Head of caudate nucleus (tissue), 42 donors: ENCODE measurements at regions not wholly inside any gene's neighbourhood (a gene's known extent, or its start where the extent isn't known, plus 50 kb on each side); places are given as distances from the start of the nearest gene placed in this dataset.

ENCODE experiments used
- DNase-seq, 42 donors: peaks; one replicate each; pipeline versions ENCODE4 v3.0.0 to v3.0.0-alpha.2; 2020 to 2021; ENCODE audit warnings: mixed read lengths in 7 of 42
- intact Hi-C: fragments of 100-400 bp; cut with DNase I; formaldehyde crosslinking; loops from one replicate; pipeline ENCODE4 v1.15.0; 2022

DNA sequence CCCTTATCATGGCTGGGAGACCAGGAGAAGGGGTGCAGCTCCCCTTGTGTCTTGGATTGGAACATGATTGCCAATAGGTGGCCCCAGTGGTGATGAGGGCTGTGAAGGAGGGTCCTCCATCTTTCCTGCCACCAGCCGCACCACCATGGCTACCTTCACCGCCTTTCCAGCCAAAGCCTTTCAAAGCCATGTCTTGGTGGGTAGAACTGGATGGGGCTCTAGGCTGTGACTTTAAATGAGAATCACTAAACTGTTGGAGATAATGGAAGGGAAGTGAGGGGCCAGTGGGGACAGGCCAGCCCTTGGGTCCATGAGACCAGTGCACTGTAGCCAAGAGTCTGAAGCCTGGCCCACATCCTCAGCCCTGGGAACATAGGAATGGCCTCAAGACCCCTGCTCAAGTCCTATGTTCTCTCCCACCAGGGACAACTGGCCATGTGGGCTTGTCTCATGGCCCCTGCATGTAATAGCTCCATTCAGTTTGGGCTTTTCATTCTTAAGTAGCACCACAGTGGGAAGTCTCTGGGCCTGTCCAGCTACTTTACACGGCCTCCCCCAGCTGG is 345.7 kb downstream of the DYSF start:
- DNase-seq, result peak in 4 of 42 donors; percentile 2 to 37 (median 6)
- intact Hi-C loops, result loop anchor here (5.0 to 10.0 kb wide), 2 partner anchors 194 to 252 kb away; no protein-coding TSS in a partner anchor

DNA sequence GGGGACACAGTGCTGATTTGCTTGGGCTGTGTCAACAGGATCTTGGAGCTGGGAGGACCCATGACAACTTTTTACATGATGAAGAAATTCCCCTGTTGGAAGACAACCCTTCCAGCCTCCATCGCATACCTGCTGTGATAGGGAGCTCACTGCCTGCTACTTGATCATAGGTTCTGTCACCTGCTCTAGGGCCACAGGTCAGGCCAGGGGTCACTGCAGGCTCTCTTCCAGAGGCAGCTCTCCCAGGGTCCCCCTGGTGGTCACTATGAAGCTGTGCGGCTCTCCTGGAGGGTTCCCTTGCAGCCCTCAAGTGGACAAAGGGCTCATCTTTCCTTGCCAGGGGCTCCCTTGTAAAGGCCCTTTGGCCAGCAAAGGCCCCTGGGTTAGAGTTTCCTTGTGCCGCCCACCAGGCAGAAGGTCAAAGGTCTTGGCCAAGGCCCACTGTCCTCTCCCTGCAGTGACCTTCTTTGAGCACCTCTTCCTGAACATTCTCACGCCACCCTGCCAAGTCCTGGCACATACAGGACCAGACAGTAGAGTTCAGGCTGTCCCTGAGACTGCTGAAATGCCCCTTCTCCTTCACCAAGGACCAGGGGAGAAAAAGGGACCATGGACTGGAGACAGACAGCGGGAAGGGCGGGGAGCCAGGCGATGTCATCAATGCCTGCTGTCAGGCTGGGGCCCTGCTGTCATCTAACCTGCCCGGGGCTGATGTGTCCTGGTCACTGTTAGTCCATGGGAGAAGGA is 345.1 kb downstream of the DYSF start:
- intact Hi-C loops, result loop anchor here (5.0 to 10.0 kb wide), 2 partner anchors 194 to 251 kb away; no protein-coding TSS in a partner anchor
- peak in 29 of 42 donors; percentile 6 to 74 (median 28) for DNase-seq

DNA sequence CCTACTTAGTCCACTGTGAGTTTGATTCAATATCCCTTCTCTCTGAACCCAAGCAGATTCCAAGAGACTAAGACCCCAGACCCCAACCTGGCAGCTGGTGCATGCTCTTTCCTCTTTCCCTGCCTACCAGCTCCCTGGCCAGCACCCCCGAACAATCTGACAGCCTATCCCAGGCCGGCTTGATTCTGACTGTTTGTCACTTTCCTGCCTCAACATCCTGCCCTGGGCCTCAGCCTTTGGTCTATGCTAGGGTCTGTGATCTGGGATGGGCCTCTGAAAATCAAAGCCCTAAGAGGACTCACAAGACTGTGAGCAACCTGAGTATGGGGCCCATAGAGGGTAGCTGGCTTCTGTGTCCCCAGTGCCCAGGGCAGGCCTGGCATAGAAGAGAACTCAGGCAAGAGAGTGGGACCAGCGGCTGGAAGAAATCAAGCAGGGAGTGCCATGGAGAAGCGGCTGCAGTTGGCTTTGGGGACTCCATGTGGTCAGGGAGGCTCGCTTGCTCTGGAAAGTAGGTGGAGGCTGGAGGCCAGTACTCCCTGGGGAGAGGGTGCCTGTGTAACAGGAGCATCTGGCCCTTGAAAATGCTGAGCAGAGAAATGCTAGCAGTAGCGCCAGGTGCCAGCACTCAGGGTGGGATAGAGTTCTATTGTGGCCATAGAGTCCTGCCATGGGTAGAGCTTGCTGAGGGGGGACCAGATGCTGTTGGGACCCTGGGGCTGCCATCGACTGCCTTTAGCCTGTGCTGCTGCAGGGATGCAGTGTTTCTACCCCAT is 343.9 kb downstream of the DYSF start:
- peak in 2 of 42 donors; percentile 2 to 5 for DNase-seq

DNA sequence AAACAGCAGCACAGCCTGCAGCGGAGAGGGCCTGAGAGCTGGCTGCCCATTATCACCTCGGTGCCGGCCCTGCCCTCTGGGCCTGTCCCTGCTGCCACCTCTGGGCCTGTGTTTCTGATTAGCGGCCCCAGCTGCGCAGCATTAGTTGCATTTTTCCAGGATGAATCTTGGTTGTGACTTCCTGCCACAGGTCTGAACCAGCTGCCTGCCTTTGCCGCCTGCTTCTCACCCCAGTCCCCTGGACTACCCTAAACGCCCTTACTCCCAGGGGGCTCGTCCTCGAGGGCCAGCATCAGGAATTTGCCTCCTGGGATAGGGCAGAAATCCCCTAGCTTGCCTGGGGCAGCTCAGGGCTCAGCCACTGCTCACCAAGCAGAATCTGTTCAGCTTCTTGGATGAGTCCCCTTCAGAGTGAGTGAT is 342.8 kb downstream of the DYSF start:
- intact Hi-C loops, result loop anchor here (5.0 to 10.0 kb wide), 2 partner anchors 191 to 249 kb away; no protein-coding TSS in a partner anchor
- peak in 2 of 42 donors; percentile 0 to 5 for DNase-seq

More for the DNA sequence above, 343.9 kb downstream of the DYSF start:
- intact Hi-C loops, result loop anchor here (5.0 to 10.0 kb wide), 2 partner anchors 192 to 250 kb away; no protein-coding TSS in a partner anchor

DNA sequence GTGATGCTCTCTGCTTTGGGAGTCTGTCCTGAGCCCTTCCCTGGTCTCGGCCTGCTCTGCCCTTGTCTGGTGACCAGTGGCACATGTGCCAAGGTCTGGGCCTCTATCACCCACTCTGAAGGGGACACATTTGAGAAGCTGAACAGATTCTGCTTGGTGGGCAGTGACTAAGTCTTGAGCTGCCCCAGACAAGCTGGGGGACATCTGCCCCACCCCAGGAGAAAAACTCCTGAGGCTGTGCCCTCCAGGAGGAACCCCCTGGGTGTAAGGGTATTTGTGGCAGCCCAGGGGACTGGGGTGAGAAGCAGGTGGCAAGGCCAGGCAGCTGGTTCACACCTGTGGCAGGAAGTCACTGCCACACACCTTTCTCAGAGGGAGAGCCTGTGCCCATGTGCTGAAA is 342.1 kb downstream of the DYSF start:
- peak in 2 of 42 donors; percentile 5 to 24 for DNase-seq
- intact Hi-C loops, result loop anchor here (5.0 to 10.0 kb wide), 2 partner anchors 191 to 248 kb away; no protein-coding TSS in a partner anchor

DNA sequence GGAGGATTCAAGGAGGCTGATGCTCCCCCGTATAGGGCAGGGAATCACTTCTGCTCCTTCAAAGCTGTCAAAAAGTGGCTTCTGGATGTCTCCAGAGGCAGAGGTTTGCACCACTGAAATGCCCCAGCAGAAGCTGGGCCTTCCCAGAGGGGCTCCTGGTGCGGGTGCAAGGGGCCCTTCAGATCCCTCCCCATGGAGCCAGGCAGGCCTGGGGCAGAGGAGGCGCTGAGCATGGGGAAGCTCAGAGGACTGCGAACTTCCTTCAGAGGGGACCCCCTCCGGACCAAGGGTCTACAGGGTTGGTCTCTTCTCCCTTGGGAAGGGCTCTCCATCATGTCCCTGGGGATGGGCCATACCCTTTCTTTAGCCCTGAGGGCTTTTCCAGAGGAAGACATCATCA is 341.2 kb downstream of the DYSF start:
- intact Hi-C loops, result loop anchor here (5.0 to 10.0 kb wide), 2 partner anchors 190 to 247 kb away; no protein-coding TSS in a partner anchor
- DNase-seq, result peak in 1 of 42 donors; percentile 19

DNA sequence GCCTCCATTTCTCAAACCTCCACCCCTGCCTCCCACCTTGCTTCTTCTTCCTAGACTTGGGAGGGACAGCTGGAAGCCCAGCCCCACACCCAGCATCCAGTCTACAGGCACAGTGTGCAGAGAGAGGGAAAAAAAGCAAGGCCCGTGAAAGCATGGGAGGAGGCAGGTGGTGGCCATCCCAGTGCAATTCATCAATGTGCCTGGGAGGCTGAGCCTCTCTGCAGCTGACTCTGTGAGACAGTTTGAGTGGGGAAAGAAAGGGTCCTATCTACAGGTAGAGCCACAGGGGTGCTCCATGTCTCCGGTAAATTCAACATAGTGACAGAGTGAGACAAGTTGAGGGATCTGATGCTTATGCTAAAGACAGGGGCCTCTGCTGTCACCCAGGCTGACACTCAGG is 340.6 kb downstream of the DYSF start:
- peak in 2 of 42 donors; percentile 8 to 19 for DNase-seq
- intact Hi-C loops, result loop anchor here (10.0 kb wide), 1 partner anchor 189 kb away; no protein-coding TSS in a partner anchor

DNA sequence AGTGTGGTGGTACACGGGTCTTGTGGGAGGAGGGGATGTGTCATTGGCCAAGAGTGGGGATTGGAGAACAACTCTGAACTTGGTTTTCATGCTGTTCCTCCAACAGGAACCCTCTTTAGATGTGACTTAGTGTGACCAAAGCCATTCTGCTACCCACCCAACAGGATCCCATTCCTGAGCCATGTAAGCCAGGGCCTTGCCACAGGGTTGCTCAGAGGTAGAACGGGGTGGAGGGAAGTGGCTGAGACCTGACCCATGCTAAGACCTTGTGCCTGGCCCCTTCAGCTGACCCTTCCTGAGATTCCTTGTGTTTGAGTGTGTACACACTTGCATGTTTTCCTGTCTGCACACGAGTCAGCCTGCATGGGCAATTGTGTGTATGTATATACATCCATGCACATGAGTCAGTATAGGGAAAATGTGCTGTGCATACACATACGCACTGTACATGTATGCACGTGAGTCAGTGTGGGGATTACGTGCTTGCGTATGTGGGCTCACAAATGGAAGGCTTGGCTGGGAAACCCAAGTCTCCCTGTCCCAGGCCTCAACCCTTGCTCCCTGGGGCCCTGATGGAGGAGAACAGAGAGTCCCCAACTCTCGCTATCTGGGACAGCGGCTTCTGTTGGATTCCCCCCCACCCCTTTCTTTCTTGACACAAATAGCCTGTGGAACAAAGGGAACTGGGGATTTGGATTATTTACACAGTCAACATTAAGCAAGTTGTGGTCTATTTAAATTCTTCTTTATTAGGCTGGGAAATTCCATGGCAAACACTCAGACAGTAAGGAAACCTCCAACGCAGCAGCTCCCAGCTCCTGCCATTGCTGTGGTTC is 339.8 kb downstream of the DYSF start:
- DNase-seq, result peak in 4 of 42 donors; percentile 3 to 31 (median 8)
- intact Hi-C loops, result loop anchor here (10.0 kb wide), 1 partner anchor 188 kb away; no protein-coding TSS in a partner anchor

DNA sequence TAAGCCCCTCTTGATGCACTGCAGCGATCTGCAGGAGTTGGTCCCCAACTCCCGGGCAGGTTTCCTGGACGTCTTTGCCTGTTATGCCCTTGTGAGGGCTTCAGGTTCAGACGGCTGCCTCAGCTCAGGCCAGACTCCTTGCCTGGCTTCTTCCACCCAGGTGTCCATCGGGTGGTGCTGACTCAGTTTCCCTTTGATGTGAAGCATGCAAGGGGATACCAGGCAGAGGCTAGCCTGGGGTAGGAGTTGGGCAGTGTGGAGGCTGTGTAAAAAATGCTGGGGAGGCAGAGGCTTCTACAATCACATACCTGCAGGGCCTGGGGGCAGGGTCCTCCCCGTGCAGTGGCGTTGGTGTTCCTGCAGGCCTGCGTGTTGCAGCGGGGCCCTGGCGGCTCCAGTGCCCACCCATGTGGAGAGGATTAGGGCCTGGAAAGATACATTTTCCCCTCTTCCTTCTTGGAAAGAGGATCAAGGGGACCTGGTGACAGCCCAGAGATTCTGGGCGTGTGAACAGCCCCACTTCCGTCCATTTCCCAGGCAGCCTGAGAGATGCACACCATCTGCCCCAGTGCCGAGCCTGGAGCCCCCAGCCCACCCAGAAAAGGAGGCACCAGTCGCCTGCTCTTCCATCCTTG is 338.3 kb downstream of the DYSF start:
- peak in 5 of 42 donors; percentile 3 to 24 (median 13) for DNase-seq
- intact Hi-C loops, result loop anchor here (10.0 kb wide), 1 partner anchor 187 kb away; no protein-coding TSS in a partner anchor

DNA sequence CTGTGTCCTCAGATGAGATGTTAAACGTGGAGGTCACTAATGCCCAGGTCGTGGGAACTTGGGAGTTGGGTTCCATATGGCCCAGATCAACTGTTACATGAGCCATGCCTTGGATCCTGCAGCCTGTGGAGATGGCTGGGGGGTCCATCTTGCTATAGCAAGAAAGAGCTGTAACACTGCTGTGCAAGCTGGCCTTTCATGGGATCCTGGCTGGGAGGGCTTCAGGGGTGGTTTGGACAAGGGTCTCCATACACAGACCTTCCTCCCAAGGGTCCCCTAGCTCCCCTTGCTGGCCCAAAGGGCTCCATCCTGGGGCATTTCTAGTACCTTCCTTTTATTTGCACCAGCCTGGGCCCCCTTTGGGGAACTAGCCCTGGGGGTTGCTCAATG is 337.7 kb downstream of the DYSF start:
- DNase-seq, result peak in 4 of 42 donors; percentile 0 to 19 (median 8)
- intact Hi-C loops, result loop anchor here (10.0 kb wide), 1 partner anchor 186 kb away; no protein-coding TSS in a partner anchor

DNA sequence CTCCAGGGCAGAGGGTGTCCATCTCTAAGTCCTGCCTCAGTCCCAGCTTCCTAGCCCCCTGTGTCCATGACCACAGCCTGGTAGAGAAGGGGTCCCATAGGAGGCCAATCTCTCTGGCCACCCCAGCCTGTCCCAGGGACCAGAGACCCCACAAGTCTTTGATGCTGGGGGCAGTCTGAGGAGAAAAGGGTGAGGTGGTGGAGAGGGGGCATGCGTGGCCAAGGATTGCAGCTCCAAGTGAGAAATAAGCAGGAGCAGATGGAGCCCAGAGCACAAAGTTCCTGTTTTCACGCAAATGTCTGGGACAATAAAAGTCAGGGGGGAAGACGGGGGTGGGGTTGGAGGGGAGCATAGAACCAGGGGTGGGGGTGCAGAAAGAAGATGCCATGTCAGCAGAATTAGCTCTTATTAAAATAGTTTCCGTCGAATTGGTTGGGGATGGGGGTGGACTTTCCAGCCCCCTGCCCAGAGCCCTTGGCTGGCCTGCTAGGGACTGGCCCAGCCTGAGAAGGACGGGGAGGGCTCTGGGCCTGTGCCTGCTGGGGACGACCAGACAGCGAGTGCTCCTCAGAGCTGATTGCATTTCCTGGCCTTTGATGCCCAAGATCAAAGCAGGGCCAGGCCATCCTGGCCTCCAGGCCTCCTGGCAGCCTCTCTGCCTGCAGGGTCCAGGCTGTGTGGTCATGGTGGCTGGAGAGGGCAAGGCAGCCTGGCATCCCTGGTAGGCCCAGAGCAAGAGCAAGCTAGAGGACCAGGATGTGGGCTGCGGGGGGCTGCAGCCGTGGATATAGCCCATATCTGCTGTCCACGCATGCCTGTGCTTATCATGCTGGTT is 337.1 kb downstream of the DYSF start:
- intact Hi-C loops, result loop anchor here (10.0 kb wide), 1 partner anchor 186 kb away; no protein-coding TSS in a partner anchor
- DNase-seq, result peak in 5 of 42 donors; percentile 4 to 15 (median 10)

DNA sequence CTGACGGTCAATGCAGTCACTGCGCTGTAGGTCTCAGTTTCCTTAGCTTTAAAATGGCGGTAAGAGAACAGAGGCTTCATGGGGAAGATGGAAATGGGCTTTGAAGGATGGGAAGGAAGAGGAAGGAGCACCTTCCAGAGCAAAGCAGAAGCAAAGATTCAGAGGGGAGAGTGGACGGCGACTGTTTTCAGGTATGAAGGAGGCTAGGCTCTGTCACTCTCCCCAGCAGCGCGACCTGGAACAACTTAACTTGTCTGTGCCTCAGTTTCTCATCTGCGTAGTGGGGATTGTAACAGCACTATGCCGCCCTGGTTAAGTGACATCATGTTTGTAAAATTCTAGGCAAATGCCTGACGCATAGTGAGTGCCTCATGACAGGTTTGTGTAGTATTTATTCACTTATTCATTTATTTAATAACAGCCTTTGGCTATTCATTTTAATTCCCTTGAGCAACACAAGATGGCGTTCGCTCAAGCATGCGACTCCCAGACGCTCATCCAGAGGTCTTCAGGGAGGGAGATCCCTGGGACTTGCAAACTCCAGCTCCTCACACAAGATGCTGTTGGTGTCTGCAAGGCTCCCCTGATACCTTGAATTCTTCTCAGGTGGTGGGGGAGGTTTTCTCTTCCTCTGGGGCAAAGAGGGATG is 336.3 kb downstream of the DYSF start:
- intact Hi-C loops, result loop anchor here (10.0 kb wide), 1 partner anchor 185 kb away; no protein-coding TSS in a partner anchor
- DNase-seq, result peak in 5 of 42 donors; percentile 0 to 20 (median 2)

DNA sequence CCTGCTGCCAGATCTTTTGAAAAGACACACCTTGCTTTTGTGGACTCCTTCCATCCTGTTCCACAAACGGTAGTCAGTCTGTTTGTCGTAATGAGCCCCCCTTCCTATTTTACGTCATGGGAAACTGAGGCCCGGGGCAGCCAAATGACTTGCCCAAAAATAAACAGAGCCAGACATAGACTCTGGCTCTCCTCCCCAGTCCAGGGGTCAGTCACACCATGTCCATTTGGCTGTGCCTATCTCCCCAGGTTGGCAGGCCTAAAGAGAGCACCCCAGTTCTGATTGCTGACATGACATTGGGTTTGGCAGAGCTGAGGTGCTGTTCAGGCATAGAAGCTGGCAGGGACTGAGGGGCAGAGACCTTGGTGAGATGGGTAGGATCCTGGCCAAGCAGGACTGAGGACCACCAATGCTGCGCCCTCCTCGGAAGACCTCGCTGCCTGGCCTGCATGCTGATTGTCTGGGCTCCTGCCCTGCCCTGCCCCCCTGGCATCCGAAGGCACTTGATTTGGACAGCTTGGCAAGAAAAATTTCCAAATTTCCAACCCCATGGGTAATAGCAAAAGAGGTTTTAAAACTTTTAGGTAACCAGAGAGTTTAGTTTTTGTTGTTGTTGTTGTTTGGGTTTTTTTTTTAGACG is 335.4 kb downstream of the DYSF start:
- intact Hi-C loops, result no loop called here

DNA sequence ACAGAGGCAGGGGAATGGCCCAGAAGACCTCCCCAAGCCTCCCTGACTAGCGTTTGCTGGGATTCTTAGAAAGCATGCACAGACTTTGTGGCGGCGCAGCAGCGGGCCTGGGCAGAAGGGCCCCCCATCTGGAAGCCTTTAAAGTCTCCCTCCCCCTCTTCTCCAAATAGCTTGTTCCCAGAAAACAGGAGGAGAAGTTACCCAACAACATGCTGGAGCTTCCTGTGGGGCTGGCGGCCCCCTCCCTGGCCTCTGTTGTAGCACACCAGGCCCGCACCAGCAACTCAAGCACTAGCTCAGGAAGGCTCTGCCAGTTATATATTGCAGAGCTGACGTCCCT is 334.8 kb downstream of the DYSF start:
- intact Hi-C loops, result no loop called here
- peak in 7 of 42 donors; percentile 1 to 20 (median 8) for DNase-seq

More for the DNA sequence above, 335.4 kb downstream of the DYSF start:
- peak in 9 of 42 donors; percentile 4 to 30 (median 10) for DNase-seq

DNA sequence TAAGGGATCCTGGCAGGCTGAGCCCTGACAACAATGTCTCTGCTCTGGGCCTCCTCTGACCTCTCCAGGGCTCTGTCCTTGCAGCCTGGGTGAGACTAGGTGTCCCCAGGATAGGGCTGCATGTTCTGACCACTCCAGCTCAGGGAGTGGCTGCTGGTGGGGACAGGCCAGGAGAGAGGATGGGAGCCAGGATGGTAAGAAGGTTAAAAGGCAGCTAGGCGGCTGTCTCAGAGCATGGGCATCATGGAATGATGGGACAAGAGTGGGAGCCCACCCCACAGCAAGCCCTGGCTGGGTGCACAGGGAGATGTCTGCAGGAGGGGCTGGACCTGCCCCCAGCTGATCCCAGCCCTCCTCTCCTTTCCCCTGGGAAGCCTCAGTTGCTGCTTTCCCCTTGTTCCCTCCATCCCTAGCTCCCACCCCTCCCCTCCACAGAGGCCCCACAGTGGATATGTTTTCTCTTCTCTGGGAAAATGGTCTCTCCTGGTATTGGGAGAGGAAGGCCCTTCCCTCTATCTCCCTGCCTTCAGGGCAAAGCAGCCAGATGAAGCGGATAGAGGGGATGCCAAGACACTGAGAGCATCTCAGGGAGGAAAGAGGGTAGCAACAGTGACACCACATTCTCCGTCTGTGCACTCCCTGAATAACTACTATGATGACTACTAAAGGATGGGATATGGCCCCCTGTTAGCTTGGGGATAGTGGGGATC is 334.3 kb downstream of the DYSF start:
- DNase-seq, result peak in 6 of 42 donors; percentile 4 to 16 (median 13)
- intact Hi-C loops, result no loop called here
